CD4-positive, alpha-beta memory T cell (primary cell): ENCODE measurements at regions not wholly inside any gene's neighbourhood (a gene's known extent, or its start where the extent isn't known, plus 50 kb on each side); places are given as distances from the start of the nearest gene placed in this dataset.

ENCODE experiments used
- CTCF ChIA-PET: fragments of 350-600 bp; sonication (Branson Sonifier 250); formaldehyde crosslinking; loops from one replicate; lab custom pipeline; 2021; ENCODE audit warnings: inconsistent platforms; ENCODE audit not compliant: partially characterized antibody; lab: Charles Lee
- POLR2A ChIA-PET: fragments of 350-600 bp; sonication (Branson Sonifier 250); formaldehyde crosslinking; loops from one replicate; lab custom pipeline; 2021; ENCODE audit not compliant: partially characterized antibody; lab: Charles Lee
- DNase-seq, 5 donors: peaks; one replicate each; pipeline versions ENCODE4 v3.0.0 to v3.0.0-alpha.2; 2020 to 2022; ENCODE audit warnings: mixed read lengths in 1 of 5
- H3K27ac ChIP-seq: one replicate; pipeline ENCODE4 v1.7.0; 2013; ENCODE audit warnings: low read depth, low read length
- H3K27me3 ChIP-seq: 2 replicates; pipeline ENCODE4 v1.7.0; 2013; ENCODE audit warnings: mild to moderate bottlenecking, low read length, moderate library complexity; ENCODE audit not compliant: insufficient read depth
- H3K36me3 ChIP-seq: 2 replicates; pipeline ENCODE4 v1.7.0; 2013; ENCODE audit warnings: mild to moderate bottlenecking, low read length, moderate library complexity; ENCODE audit not compliant: insufficient read depth
- H3K4me1 ChIP-seq: 2 replicates; pipeline ENCODE4 v1.7.0; 2013; ENCODE audit warnings: mild to moderate bottlenecking, low read length, moderate library complexity; ENCODE audit not compliant: insufficient read depth
- H3K4me3 ChIP-seq, 2 donors: one replicate each; pipeline ENCODE4 v1.7.0; 2013; ENCODE audit warnings: low read length in 2 of 2, mild to moderate bottlenecking in 1 of 2
- H3K9me3 ChIP-seq, 2 donors: one replicate each; pipeline ENCODE4 v1.7.0; 2013; ENCODE audit warnings: low read length in 2 of 2, control low read depth in 1 of 2; ENCODE audit not compliant: control insufficient read depth in 1 of 2
- H3K27ac Mint-ChIP-seq, 7 donors: one replicate each; pipeline ENCODE4 v1.8.0; 2020 to 2021; ENCODE audit warnings: mixed read lengths in 7 of 7, mild to moderate bottlenecking in 6 of 7, inconsistent platforms in 3 of 7, moderate library complexity in 3 of 7
- H3K27me3 Mint-ChIP-seq, 2 donors: one replicate each; pipeline ENCODE4 v1.8.0; 2020 to 2021; ENCODE audit warnings: mixed read lengths in 2 of 2
- H3K36me3 Mint-ChIP-seq, 2 donors: one replicate each; pipeline ENCODE4 v1.8.0; 2020 to 2021; ENCODE audit warnings: mixed read lengths in 2 of 2, inconsistent platforms in 1 of 2, mild to moderate bottlenecking in 1 of 2
- H3K4me1 Mint-ChIP-seq, 4 donors: one replicate each; pipeline ENCODE4 v1.8.0; 2020 to 2021; ENCODE audit warnings: mixed read lengths in 4 of 4, mild to moderate bottlenecking in 1 of 4
- H3K4me3 Mint-ChIP-seq, 8 donors: one replicate each; pipeline ENCODE4 v1.8.0; 2020 to 2021; ENCODE audit warnings: mixed read lengths in 8 of 8, mild to moderate bottlenecking in 7 of 8, moderate library complexity in 6 of 8, inconsistent platforms in 3 of 8
- H3K9me3 Mint-ChIP-seq, 8 donors: one replicate each; pipeline ENCODE4 v1.8.0; 2020 to 2021; ENCODE audit warnings: mixed read lengths in 8 of 8, mild to moderate bottlenecking in 5 of 8, inconsistent platforms in 3 of 8, moderate library complexity in 1 of 8
- intact Hi-C: fragments of 100-400 bp; cut with micrococcal nuclease; formaldehyde crosslinking; loops from one replicate; pipeline ENCODE4 v1.15.1; 2023

- intact Hi-C loops = no loop called here
- H3K27ac ChIP-seq = no peak overlapping the region
- peaks cover 15 to 25% (median 18%) of the 10 kb centered on the region in 4 donors for H3K4me1 Mint-ChIP-seq
- H3K27me3 ChIP-seq = no peaks in the 10 kb centered on the region
- DNase-seq = no peak
- no peak overlapping the region for H3K4me3 Mint-ChIP-seq
- ChIA-PET CTCF (no interaction called here), POLR2A (interaction anchor here (0.5 to 0.6 kb wide), 2 partner anchors 10 to 86 kb away, joined by 3 read pairs; no protein-coding TSS in a partner anchor)
- H3K9me3 Mint-ChIP-seq = peaks cover 0 to 3% (median 0%) of the 10 kb centered on the region in 8 donors
- no peaks in the 10 kb centered on the region for H3K9me3 ChIP-seq
- no peak overlapping the region for H3K4me3 ChIP-seq
- peaks cover 0 to 3% of the 10 kb centered on the region in 2 donors for H3K36me3 Mint-ChIP-seq
- H3K36me3 ChIP-seq = no peaks in the 10 kb centered on the region
- peaks cover 14% of the 10 kb centered on the region for H3K4me1 ChIP-seq
- H3K27me3 Mint-ChIP-seq = no peaks in the 10 kb centered on the region
- no peak overlapping the region for H3K27ac Mint-ChIP-seq
Measured at GRCh38 chr14:97688631-97689336, 891.6 kb downstream of the VRK1 start.

DNA sequence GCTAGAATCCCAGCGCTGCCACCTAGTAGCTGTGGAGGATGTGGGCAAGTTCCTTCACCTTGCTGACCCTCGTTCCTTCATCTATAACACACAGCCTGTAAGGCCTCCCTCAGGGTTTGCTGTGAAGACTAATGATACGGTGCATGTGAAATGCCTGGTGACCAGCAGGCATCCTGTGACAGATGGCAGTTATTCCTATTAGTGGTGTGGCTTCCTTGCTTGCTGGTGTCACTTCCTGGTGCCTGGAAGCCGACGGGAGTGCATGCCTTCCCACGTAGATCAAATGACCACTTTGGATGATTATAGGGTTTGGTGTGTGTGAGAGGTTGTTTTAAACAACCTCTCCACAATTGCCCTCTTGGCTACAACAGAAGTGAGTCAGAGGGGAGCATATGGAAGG, 894.9 kb downstream of the VRK1 start:
- Mint-ChIP-seq H3K4me3 (no peak overlapping the region), H3K9me3 (no peaks in the 10 kb centered on the region), H3K4me1 (peaks cover 5 to 8% (median 6%) of the 10 kb centered on the region in 4 donors), H3K27me3 (no peaks in the 10 kb centered on the region), H3K27ac (peak overlapping the region in 1 of 7 donors; percentile 22), H3K36me3 (no peaks in the 10 kb centered on the region)
- no peak overlapping the region for H3K27ac ChIP-seq
- H3K9me3 ChIP-seq = no peaks in the 10 kb centered on the region
- no peaks in the 10 kb centered on the region for H3K27me3 ChIP-seq
- intact Hi-C loops = no loop called here
- H3K4me1 ChIP-seq = no peaks in the 10 kb centered on the region
- no peaks in the 10 kb centered on the region for H3K36me3 ChIP-seq
- no peak for DNase-seq
- CTCF ChIA-PET = no interaction called here
- no peak overlapping the region for H3K4me3 ChIP-seq
- POLR2A ChIA-PET = no interaction called here

DNA sequence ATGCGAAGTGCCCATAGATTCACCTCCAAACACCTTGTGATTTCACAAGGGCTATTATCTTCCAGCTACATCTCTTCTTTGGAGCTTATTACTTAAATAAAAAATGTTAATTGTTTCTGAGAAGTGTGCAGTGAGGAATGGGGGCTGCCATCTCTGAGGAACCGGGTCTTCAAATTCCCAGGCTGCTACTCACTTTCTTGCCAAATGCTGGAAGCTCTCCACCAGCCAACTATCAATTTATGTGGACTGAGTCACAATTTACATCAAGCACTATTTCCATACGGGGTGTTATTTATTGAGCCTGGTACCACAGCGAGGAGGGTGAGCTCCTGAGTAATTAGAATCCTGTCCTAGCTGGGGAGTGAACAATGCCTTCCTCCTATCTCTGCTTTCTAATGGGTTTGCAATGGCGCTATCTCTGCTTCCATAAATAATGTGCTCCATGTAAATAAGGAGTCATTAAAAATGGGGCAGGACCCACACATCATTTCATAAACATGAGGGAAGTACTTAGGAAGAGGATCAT, 898.3 kb downstream of the VRK1 start:
- H3K4me3 ChIP-seq = no peak overlapping the region
- no peak for DNase-seq
- intact Hi-C loops = no loop called here
- H3K9me3 ChIP-seq = no peaks in the 10 kb centered on the region
- H3K4me1 ChIP-seq = peaks cover 16% of the 10 kb centered on the region
- H3K27ac ChIP-seq = no peak overlapping the region
- Mint-ChIP-seq H3K9me3 (peaks cover 0 to 4% (median 1%) of the 10 kb centered on the region in 8 donors), H3K4me3 (no peak overlapping the region), H3K27me3 (no peaks in the 10 kb centered on the region), H3K4me1 (peaks cover 17 to 37% (median 29%) of the 10 kb centered on the region in 4 donors), H3K36me3 (no peaks in the 10 kb centered on the region), H3K27ac (no peak overlapping the region)
- CTCF ChIA-PET = no interaction called here
- no peaks in the 10 kb centered on the region for H3K36me3 ChIP-seq
- POLR2A ChIA-PET = interaction anchor here (1.1 kb wide), 1 partner anchor 12 kb away, joined by 3 read pairs; no protein-coding TSS in a partner anchor
- no peaks in the 10 kb centered on the region for H3K27me3 ChIP-seq

GRCh38 chr14:97697772-97698171, 900.6 kb downstream of the VRK1 start:
- H3K27ac ChIP-seq = no peak overlapping the region
- peaks cover 27% of the 10 kb centered on the region for H3K4me1 ChIP-seq
- H3K4me3 Mint-ChIP-seq = peak overlapping the region in 7 of 8 donors; percentile 7 to 74 (median 23)
- H3K9me3 Mint-ChIP-seq = peaks cover 0 to 4% (median 1%) of the 10 kb centered on the region in 8 donors
- H3K9me3 ChIP-seq = no peaks in the 10 kb centered on the region
- ChIA-PET POLR2A (interaction anchor here (0.7 to 2.9 kb wide), 6 partner anchors 9 to 1570 kb away, joined by 3 to 14 read pairs (median 4); no protein-coding TSS in a partner anchor), CTCF (no interaction called here)
- H3K36me3 Mint-ChIP-seq = no peaks in the 10 kb centered on the region
- H3K27ac Mint-ChIP-seq = peak overlapping the region in 6 of 7 donors; percentile 61 to 92 (median 88)
- H3K36me3 ChIP-seq = no peaks in the 10 kb centered on the region
- peak; percentile 26 to 63 (median 32) for DNase-seq
- peaks cover 19 to 56% (median 40%) of the 10 kb centered on the region in 4 donors for H3K4me1 Mint-ChIP-seq
- intact Hi-C loops = no loop called here
- H3K4me3 ChIP-seq = no peak overlapping the region
- no peaks in the 10 kb centered on the region for H3K27me3 Mint-ChIP-seq
- no peaks in the 10 kb centered on the region for H3K27me3 ChIP-seq

DNA sequence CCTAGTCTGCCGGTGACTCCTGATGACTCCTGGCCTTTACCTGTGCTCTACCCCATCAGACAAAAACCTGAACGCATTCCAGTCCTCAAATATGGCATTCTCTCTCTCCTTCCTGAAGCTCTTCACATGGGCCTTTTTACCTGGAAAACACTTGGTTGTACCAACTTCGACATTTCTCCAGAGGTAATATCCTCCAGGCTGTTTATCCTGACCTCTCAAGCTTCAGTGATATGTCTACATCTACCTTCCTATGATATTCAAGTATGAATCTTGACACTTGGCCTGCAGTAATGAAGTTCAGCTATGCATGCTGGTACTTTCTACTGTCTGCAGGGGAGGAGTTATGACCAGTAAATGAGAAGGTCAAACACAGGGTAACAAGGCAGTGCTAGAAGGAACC, 901.8 kb downstream of the VRK1 start:
- Histone ChIP-seq H3K27ac (no peak overlapping the region), H3K4me1 (peaks cover 39% of the 10 kb centered on the region), H3K27me3 (no peaks in the 10 kb centered on the region), H3K36me3 (no peaks in the 10 kb centered on the region), H3K9me3 (peaks cover 0 to 4% of the 10 kb centered on the region in 2 donors), H3K4me3 (no peak overlapping the region)
- Mint-ChIP-seq H3K27me3 (no peaks in the 10 kb centered on the region), H3K9me3 (peaks cover 0 to 9% (median 2%) of the 10 kb centered on the region in 8 donors), H3K36me3 (no peaks in the 10 kb centered on the region), H3K4me3 (no peak overlapping the region), H3K4me1 (peaks cover 32 to 69% (median 53%) of the 10 kb centered on the region in 4 donors), H3K27ac (peak overlapping the region in 2 of 7 donors; percentile 6 to 88)
- CTCF ChIA-PET = no interaction called here
- intact Hi-C loops = no loop called here
- POLR2A ChIA-PET = interaction anchor here (0.7 to 2.9 kb wide), 2 partner anchors 11 to 96 kb away, joined by 3 to 14 read pairs; no protein-coding TSS in a partner anchor
- DNase-seq = no peak

DNA sequence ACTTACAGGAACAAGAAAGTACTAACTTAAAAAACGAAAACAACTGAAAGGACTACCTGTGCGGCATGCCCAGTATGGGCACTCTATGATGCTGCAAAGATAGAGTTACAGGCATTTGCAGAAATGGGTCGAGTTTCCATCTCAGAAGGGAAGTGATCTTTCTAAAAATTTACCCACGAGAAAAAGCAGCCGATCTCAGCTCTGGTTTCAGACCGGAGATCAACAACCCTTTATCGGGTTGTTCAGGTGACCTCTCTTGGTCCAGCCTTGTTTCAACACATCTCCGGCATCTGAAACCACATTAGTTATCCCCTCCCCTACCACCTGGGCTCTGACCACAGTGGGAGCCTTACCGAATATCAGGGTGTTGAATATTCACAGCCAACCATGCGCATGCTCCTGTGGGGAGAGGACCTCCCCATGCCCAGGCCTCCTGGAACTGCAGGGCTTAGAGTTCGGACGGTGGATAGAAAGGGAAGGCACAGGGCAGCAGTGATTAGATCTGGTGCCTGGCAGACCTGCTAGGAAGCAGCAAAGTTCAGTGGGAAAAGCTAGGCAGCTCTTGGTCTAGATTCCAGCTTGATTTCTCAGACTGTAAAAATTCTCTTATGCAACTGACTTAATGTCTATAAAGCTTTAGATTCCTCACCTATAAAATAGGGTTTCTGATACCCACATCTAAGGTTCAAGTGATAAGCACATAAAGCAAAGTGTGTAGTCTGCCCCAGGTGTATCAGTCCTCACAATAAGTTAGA, 906.0 kb downstream of the VRK1 start:
- POLR2A ChIA-PET = interaction anchor here (0.8 to 9.3 kb wide), 12 partner anchors 10 to 316 kb away, joined by 3 to 66 read pairs (median 4); no protein-coding TSS in a partner anchor
- H3K9me3 Mint-ChIP-seq = peaks cover 0 to 14% (median under 1%) of the 10 kb centered on the region in 8 donors
- H3K4me3 ChIP-seq = peak overlapping the region in 1 of 2 donors; percentile 21

More for the DNA sequence above, 906.0 kb downstream of the VRK1 start:
- DNase-seq = peak; percentile 34 to 57 (median 53)
- Histone ChIP-seq H3K27me3 (no peaks in the 10 kb centered on the region), H3K36me3 (no peaks in the 10 kb centered on the region), H3K4me1 (peaks cover 70% of the 10 kb centered on the region), H3K27ac (peak overlapping the region; percentile 52), H3K9me3 (peaks cover 0 to 4% of the 10 kb centered on the region in 2 donors)
- CTCF ChIA-PET = interaction anchor here (1.7 to 1.9 kb wide), 4 partner anchors 10 to 519 kb away, joined by 3 to 6 read pairs (median 4); no protein-coding TSS in a partner anchor
- H3K4me3 Mint-ChIP-seq = peak overlapping the region; percentile 53 to 88 (median 72)
- intact Hi-C loops = loop anchor here (10.0 kb wide), 2 partner anchors 248 to 432 kb away; no protein-coding TSS in a partner anchor
- no peaks in the 10 kb centered on the region for H3K36me3 Mint-ChIP-seq
- H3K27ac Mint-ChIP-seq = peak overlapping the region; percentile 73 to 95 (median 89)
- H3K4me1 Mint-ChIP-seq = peaks cover 58 to 92% (median 75%) of the 10 kb centered on the region in 4 donors
- H3K27me3 Mint-ChIP-seq = no peaks in the 10 kb centered on the region
